ENCODE measurements at regions not wholly inside any gene's neighbourhood (a gene's known extent, or its start where the extent isn't known, plus 50 kb on each side); places are given as distances from the start of the nearest gene placed in this dataset.
"Not testable (repeated sequence)": the region's sequence is repeated elsewhere in the genome, so short reads cannot be mapped to it uniquely, and the experiment has no call there.

DNA sequence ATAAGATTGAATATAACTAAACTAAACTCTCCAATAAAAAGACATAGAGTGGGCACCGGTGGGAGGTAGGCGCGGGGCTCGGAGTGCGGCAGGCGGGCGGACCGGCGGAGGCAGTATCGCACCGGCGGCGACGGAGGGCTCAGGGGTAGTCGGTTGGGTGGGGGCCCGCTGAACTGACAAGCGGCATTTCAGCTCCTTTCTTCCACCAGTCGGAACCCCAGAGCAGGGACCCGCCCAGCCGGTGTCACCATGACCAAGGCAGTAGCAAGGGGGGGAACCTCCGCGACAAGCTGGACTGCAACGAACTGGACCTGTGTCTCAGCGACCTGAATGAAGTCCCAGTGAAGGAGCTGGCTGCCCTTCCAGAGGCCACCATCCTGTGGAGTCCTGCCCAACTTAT, 156.7 kb downstream of the HINT1 start:
- FAIRE-seq (no peak), DNase-seq (ENCODE audit: insufficient read length, low spot score) (no peak)
- TF ChIP-seq POLR2A (IDR thresholded peaks at IDR 0.05; ENCODE audit: low read depth, low read length) = no peak
- TF ChIP-seq POLR2AphosphoS5 (IDR thresholded peaks at IDR 0.05; ENCODE audit: low read depth, low read length) = no peak
- TF ChIP-seq POU2F2 (IDR thresholded peaks at IDR 0.05; ENCODE audit: low read depth, low read length) = no peak
- TF ChIP-seq TAF1 (IDR thresholded peaks at IDR 0.05; ENCODE audit: low read depth, low read length) = no peak
- TF ChIP-seq SPI1 (IDR thresholded peaks at IDR 0.05; ENCODE audit: low read depth, low read length) = no peak
- no peak for TF ChIP-seq PAX5 (IDR thresholded peaks at IDR 0.05; ENCODE audit: insufficient read depth, low read length, severe bottlenecking)

DNA sequence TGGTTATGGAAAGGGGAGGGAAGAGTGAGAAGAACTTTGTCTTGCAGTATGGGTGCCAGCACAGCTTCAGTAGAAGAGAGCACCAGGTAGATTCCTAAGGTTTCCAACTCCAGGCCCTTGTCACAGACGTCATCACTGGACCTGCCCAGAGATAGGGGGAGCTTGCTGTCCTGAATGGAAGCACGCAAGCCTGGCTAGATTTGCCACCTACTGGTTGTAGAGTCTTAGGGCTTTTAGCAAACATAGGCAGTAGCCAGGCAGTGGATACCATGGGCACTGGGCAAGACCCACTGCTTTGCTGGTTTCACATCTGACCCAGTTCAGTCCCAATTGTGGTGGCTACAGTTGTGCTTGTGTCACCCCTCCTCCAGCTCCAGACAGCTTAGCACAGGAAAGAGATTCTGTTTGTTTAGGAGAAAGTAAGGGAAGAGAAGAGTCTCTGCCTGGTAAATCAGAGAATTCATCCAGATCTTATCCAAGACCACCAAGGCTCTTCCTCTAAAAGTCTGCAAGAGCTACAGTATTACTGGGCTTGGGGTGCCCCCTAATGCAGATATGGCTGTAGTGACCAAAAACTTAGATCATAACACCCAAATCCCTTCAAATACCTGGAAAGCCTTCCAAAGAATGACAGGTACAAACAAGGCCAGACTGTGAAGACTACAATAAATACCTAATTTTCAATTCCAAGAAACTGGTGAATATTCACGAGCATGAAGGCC, 158.9 kb downstream of the HINT1 start:
- FAIRE-seq (no peak), DNase-seq (ENCODE audit: insufficient read length, low spot score) (no peak)
- TF ChIP-seq PAX5 (IDR thresholded peaks at IDR 0.05; ENCODE audit: insufficient read depth, low read length, severe bottlenecking) (no peak), TAF1 (IDR thresholded peaks at IDR 0.05; ENCODE audit: low read depth, low read length) (no peak), POU2F2 (IDR thresholded peaks at IDR 0.05; ENCODE audit: low read depth, low read length) (no peak), SPI1 (IDR thresholded peaks at IDR 0.05; ENCODE audit: low read depth, low read length) (no peak), POLR2AphosphoS5 (IDR thresholded peaks at IDR 0.05; ENCODE audit: low read depth, low read length) (no peak), POLR2A (IDR thresholded peaks at IDR 0.05; ENCODE audit: low read depth, low read length) (no peak)

DNA sequence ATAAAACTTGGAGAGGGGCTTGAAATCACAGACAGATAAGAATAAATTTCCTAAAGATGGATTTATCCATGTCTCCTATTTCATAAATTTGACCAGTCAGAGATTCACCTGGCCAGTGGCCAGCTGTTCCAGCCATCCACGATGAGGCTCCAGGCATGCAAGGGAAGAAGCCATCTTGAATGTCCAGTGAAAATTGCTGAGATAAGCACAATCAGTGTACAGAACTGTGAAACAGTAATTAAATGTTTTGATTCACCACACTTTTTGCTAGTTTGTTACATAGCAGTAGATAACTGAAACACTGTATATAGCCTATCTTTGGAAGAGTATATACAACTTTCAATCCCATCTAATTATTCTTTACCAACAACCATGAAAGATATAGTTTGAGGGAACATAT, 163.5 kb downstream of the HINT1 start:
- DNase-seq (ENCODE audit: insufficient read length, low spot score) (no peak), FAIRE-seq (no peak)
- TF ChIP-seq POLR2A (IDR thresholded peaks at IDR 0.05; ENCODE audit: low read depth, low read length) = no peak
- TF ChIP-seq TAF1 (IDR thresholded peaks at IDR 0.05; ENCODE audit: low read depth, low read length) = no peak
- TF ChIP-seq PAX5 (IDR thresholded peaks at IDR 0.05; ENCODE audit: insufficient read depth, low read length, severe bottlenecking) = no peak
- TF ChIP-seq POLR2AphosphoS5 (IDR thresholded peaks at IDR 0.05; ENCODE audit: low read depth, low read length) = no peak
- TF ChIP-seq POU2F2 (IDR thresholded peaks at IDR 0.05; ENCODE audit: low read depth, low read length) = no peak
- TF ChIP-seq SPI1 (IDR thresholded peaks at IDR 0.05; ENCODE audit: low read depth, low read length) = no peak

DNA sequence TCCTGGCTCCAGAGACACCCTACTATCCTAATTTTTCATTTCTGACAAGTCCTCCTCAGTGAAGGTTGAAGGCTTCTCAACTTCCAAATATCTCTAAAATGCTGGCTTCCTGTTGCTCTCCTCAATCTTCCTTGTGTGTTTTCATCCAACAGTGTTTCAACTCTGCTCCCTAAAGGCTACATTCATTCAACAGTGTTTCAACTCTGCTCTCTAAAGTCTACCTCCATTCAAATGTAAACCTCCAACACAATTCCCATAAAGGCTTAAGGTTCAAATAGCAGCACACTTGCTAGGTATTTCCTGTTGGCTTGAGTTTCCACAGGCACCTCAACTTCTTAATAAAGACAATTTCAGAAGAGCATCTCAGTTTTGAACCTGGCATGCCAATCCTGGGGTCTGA, 164.8 kb downstream of the HINT1 start:
- TF ChIP-seq POLR2AphosphoS5 (IDR thresholded peaks at IDR 0.05; ENCODE audit: low read depth, low read length) = no peak
- TF ChIP-seq POU2F2 (IDR thresholded peaks at IDR 0.05; ENCODE audit: low read depth, low read length) = no peak
- no peak for TF ChIP-seq TAF1 (IDR thresholded peaks at IDR 0.05; ENCODE audit: low read depth, low read length)
- TF ChIP-seq SPI1 (IDR thresholded peaks at IDR 0.05; ENCODE audit: low read depth, low read length) = no peak
- no peak for TF ChIP-seq POLR2A (IDR thresholded peaks at IDR 0.05; ENCODE audit: low read depth, low read length)
- no peak for TF ChIP-seq PAX5 (IDR thresholded peaks at IDR 0.05; ENCODE audit: insufficient read depth, low read length, severe bottlenecking)
- no peak for FAIRE-seq
- DNase-seq (ENCODE audit: insufficient read length, low spot score) = no peak

DNA sequence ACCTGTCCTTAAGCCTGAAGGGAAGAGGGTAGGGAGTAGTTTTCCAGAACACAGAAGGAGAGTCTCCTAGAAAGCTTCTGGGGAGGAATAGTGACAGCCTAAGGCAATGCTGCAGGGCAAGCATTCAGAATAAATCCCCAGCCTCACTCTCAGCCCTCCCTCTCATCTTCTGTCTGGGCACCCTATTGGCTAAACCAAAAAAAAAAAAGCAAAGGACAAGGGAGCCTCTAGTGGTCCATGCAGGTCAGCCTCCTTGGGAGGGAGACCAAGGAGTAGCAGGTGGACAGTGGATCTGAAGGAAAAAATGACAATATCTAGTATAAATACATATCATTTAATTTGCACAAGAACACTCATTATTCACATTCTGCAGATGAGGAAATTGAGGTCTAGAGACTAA, 168.3 kb downstream of the HINT1 start:
- DNase-seq (ENCODE audit: insufficient read length, low spot score); FAIRE-seq: not testable (repeated sequence)

DNA sequence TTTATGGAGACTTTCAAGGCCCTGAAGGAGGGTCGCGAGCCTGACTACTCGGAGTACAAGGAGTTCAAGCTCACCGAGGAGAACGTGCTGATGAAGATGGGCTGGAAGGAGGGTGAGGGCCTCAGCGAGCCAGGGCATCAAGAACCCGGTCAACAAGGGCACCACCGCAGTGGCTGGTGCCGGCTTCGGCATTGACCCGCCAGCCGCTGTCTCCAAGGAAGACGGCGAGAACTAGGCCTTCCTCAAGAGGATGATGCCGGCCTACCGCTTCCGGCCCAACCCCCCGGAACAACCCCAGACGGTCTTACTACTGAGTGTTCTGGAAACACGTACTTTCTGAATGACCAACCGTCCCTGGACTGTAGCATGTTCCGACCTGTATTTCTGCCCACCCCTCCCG, 169.2 kb downstream of the HINT1 start:
- DNase-seq (ENCODE audit: insufficient read length, low spot score) (no peak), FAIRE-seq (no peak)
- TF ChIP-seq SPI1 (IDR thresholded peaks at IDR 0.05; ENCODE audit: low read depth, low read length) (no peak), POLR2AphosphoS5 (IDR thresholded peaks at IDR 0.05; ENCODE audit: low read depth, low read length) (no peak), PAX5 (IDR thresholded peaks at IDR 0.05; ENCODE audit: insufficient read depth, low read length, severe bottlenecking) (no peak), POU2F2 (IDR thresholded peaks at IDR 0.05; ENCODE audit: low read depth, low read length) (no peak)

DNA sequence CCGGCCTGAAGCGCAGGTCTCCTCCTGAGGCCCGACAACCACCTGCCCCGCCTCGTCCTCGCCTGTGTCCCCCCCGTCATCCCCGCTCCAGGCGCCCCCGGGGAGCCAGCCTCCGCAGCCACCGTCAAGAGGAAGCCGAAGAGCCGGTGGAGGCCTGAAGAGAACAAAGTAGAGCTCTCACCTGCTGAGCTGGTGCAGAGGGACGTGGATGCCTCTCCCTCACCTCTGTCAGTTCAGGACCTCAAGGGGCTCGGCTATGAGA, 169.9 kb downstream of the HINT1 start:
- FAIRE-seq (no peak), DNase-seq (ENCODE audit: insufficient read length, low spot score) (no peak)
- TF ChIP-seq POLR2A (IDR thresholded peaks at IDR 0.05; ENCODE audit: low read depth, low read length) (no peak), POU2F2 (IDR thresholded peaks at IDR 0.05; ENCODE audit: low read depth, low read length) (no peak), TAF1 (IDR thresholded peaks at IDR 0.05; ENCODE audit: low read depth, low read length) (no peak), SPI1 (IDR thresholded peaks at IDR 0.05; ENCODE audit: low read depth, low read length) (no peak), PAX5 (IDR thresholded peaks at IDR 0.05; ENCODE audit: insufficient read depth, low read length, severe bottlenecking) (no peak), POLR2AphosphoS5 (IDR thresholded peaks at IDR 0.05; ENCODE audit: low read depth, low read length) (no peak)

DNA sequence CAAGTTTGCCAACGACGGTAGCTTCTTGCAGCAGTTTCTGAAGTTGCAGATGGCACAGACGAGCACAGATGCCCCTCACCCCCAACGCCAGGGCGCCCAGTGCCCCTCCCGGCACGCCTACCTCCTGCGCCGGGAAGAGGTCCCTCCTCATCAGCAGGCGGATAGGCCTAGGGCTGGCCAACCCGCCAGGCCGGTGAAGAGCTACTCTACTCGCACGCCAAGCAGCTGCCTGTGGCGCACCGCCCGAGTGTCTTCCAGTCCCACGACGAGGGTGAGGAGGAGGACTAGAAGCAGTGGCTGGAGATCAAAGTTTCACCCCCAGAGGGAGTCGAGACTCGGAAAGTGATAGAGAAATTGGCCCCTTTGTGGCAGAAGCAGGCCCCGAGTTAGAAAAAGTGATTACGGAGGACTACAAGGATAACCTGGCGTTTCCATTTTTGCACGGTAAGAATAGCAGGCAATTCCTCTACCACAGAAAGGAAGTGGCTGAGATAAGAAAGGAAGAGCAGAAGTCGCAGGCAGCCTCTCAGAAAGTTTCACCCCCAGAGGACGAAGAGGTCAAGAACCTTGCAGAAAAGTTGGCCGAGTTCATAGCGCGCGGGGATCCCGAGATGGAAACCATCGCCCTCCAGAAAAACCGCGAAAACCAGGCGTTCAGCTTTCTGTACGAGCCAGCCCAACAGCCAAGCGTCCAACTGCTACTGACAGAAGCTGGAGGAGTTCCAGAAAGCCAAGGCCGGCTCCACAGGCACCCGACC, 170.4 kb downstream of the HINT1 start:
- FAIRE-seq (no peak), DNase-seq (ENCODE audit: insufficient read length, low spot score) (no peak)
- TF ChIP-seq POLR2AphosphoS5 (IDR thresholded peaks at IDR 0.05; ENCODE audit: low read depth, low read length) = no peak

DNA sequence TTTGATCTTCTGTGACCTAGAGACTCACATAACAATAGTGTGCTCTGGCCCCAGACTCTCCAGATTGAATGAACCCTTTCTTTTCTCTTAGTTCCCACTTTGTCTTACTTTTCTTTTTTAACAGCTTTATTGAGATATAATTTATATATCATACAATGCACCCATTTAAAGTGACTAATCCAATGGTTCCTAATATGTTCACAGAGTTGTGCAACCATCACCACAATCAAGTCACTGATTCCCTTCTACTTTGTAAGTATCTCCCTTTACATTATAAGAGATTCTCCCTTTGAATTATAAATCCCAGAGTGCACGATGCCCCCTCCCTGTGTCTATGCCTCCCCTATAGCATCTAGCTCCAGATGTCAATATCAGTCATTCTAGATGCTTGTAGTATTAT, 172.4 kb downstream of the HINT1 start:
- FAIRE-seq = no peak
- no peak for TF ChIP-seq POU2F2 (IDR thresholded peaks at IDR 0.05; ENCODE audit: low read depth, low read length)
- DNase-seq (ENCODE audit: insufficient read length, low spot score) = no peak

DNA sequence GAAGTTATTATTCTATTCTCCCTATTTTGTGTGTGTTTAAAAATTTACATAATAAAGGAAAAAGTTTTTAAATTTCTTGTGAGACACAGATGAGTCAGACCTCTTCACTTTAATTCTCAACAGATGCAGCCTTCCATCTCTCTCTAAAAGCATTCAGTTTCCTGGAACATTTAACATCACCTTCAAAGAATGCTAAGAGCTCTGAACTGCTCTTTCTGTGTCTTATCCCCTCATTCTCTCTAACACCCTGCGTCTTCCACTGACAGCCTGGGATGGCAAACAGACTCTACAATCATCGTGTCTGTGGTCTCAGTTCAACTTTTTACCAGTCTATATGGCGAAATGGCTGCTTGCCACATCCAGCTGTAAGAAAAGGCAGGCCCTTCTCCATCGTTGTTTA, 173.0 kb downstream of the HINT1 start:
- TF ChIP-seq POLR2A (IDR thresholded peaks at IDR 0.05; ENCODE audit: low read depth, low read length) = no peak
- TF ChIP-seq POU2F2 (IDR thresholded peaks at IDR 0.05; ENCODE audit: low read depth, low read length) = no peak
- TF ChIP-seq TAF1 (IDR thresholded peaks at IDR 0.05; ENCODE audit: low read depth, low read length) = no peak
- no peak for FAIRE-seq
- no peak for DNase-seq (ENCODE audit: insufficient read length, low spot score)

DNA sequence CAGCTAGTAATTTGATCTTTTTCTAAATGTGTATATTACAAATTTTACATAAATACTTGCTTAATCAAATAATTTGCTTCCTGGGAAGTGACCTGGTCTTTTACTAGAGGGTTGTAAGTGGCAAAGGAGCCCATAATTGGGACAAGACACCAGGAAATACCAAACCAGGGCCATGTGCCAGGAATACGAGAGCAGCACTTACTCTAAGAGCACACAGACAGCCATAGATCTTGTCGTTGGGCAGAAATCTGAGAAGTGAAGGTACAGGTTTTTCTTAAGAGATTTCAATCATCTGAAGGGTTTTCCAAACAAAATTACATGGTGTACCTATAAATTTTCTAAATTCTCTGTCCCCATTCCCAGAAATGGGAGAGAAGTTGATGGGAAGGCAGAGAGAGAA, 179.3 kb downstream of the HINT1 start:
- FAIRE-seq (no peak), DNase-seq (ENCODE audit: insufficient read length, low spot score) (no peak)

More for the DNA sequence above, 179.3 kb downstream of the HINT1 start:
- TF ChIP-seq PAX5 (IDR thresholded peaks at IDR 0.05; ENCODE audit: insufficient read depth, low read length, severe bottlenecking) (no peak), SPI1 (IDR thresholded peaks at IDR 0.05; ENCODE audit: low read depth, low read length) (no peak), POLR2AphosphoS5 (IDR thresholded peaks at IDR 0.05; ENCODE audit: low read depth, low read length) (no peak), POLR2A (IDR thresholded peaks at IDR 0.05; ENCODE audit: low read depth, low read length) (no peak), TAF1 (IDR thresholded peaks at IDR 0.05; ENCODE audit: low read depth, low read length) (no peak), POU2F2 (IDR thresholded peaks at IDR 0.05; ENCODE audit: low read depth, low read length) (no peak)
